Right lobe of liver (tissue), 6 donors: ENCODE measurements at regions not wholly inside any gene's neighbourhood (a gene's known extent, or its start where the extent isn't known, plus 50 kb on each side); places are given as distances from the start of the nearest gene placed in this dataset.

Experiments
- ATAC-seq, 4 donors: fragments of 200-7000 bp; cut with Tn5 transposase; one replicate each; pipeline ENCODE4 v1.9.1; 2020; ENCODE audit warnings: mild to moderate bottlenecking in 4 of 4, moderate library complexity in 4 of 4
- DNase-seq, 3 donors: peaks; one replicate each; pipeline ENCODE4 v3.0.0-alpha.2; 2020
- H3K27ac ChIP-seq, 3 donors: fragments of 200-600 bp; one replicate each; pipeline ENCODE4 v1.8.0; 2022
- H3K27me3 ChIP-seq, 2 donors: fragments of 200-600 bp; one replicate each; pipeline ENCODE4 v1.8.0; 2022
- H3K36me3 ChIP-seq, 4 donors: fragments of 200-600 bp; sonication (generic) in 1 of 4; one replicate each; pipeline versions ENCODE4 v1.5.1 to v1.8.0; 2017 to 2022; ENCODE audit warnings: control low read depth in 1 of 4
- H3K4me1 ChIP-seq, 4 donors: fragments of 200-600 bp; sonication (generic) in 1 of 4; one replicate each; pipeline versions ENCODE4 v1.5.1 to v1.8.0; 2017 to 2022; ENCODE audit warnings: control low read depth in 1 of 4
- H3K4me3 ChIP-seq, 3 donors: fragments of 200-600 bp; one replicate each; pipeline ENCODE4 v1.8.0; 2022
- H3K9me3 ChIP-seq, 4 donors: fragments of 200-600 bp; sonication (generic) in 1 of 4; one replicate each; pipeline versions ENCODE4 v1.5.1 to v1.8.0; 2017 to 2022; ENCODE audit warnings: control low read depth in 1 of 4
- POLR2A ChIP-seq: fragments of 450-650 bp; IDR thresholded peaks from one replicate; pipeline ENCODE4 v1.6.1; 2017; ENCODE audit warnings: antibody characterized with exemption, mild to moderate bottlenecking
- WGBS: methylation state at CpG from one replicate; pipeline ENCODE4 v1.1.6; 2018; ENCODE audit warnings: low coverage, low lambda C conversion rate; ENCODE audit not compliant: insufficient coverage; ENCODE audit errors: missing lambda C conversion rate; 5-methylcytosine and 5-hydroxymethylcytosine counted together
- intact Hi-C, 2 donors: fragments of 100-400 bp; cut with DNase I; formaldehyde crosslinking; loops; one replicate each; pipeline versions ENCODE4 v1.11.2 to v1.14.1; 2022
- TF ChIP-seq, protein P1 (sequence below), 4 donors: fragments of 200-600 bp in 3 of 4; fragments of 450-650 bp in 1 of 4; IDR thresholded peaks; one replicate each; pipeline versions ENCODE4 v1.5.1 to v1.8.0; 2016 to 2022; ENCODE audit warnings: antibody characterized with exemption in 4 of 4, mild to moderate bottlenecking in 2 of 4
- donor health status: DM: no; HTN: yes; CAD: no.
- donor health status: DM: no; HTN: no; CAD: no.
- donor health status: DM: no; HTN: no; CAD: no.
- donor health status: DM: no; HTN: yes; CAD: no.
- donor health status: DM: no; HTN: yes; CAD: no.

DNA sequence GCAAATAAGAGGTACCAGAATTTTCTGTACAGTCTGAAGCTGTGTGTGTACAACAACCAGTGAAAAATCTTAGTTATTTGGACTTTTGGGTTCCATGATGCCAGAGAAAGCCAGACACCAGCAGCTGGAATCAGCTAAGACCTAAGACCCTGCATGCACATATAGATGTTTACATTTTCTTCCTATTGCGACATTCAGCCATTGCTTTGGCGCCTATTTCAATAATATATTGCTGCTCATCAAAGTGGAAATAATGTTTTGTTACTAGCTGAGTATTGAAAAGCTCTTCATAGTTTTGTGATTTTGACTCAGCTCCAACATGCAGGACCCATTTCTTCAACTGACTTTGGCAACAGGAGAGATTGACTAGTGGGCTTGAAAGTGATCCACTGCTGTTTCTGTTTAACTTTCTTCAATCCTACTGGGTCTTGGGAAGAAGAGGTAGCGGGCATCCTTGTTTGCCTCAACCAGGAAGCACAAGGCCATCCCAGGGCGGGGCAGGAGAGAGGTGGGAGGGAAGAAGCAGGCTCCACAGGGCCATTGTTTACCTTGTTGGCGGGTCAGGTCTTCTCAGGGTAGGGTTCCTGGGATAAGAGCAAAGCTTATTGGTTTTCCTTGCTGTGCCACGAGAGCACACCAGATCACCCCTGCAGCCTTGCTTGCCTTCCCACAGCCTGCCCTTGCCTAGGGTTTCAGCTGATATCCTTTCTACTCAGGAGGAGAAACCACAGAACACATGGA lies 101.3 kb upstream of the ESR1 start:
- Histone ChIP-seq H3K27ac (no peak overlapping the region), H3K36me3 (no peaks in the 10 kb centered on the region), H3K4me1 (no peaks in the 10 kb centered on the region), H3K27me3 (no peaks in the 10 kb centered on the region), H3K4me3 (no peak overlapping the region), H3K9me3 (no peaks in the 10 kb centered on the region)
- WGBS, result 59% methylated on average over 3 of the region's 6 CpGs
- intact Hi-C loops, result no loop called here
- no peak for TF ChIP-seq POLR2A
- TF ChIP-seq, protein P1, sequence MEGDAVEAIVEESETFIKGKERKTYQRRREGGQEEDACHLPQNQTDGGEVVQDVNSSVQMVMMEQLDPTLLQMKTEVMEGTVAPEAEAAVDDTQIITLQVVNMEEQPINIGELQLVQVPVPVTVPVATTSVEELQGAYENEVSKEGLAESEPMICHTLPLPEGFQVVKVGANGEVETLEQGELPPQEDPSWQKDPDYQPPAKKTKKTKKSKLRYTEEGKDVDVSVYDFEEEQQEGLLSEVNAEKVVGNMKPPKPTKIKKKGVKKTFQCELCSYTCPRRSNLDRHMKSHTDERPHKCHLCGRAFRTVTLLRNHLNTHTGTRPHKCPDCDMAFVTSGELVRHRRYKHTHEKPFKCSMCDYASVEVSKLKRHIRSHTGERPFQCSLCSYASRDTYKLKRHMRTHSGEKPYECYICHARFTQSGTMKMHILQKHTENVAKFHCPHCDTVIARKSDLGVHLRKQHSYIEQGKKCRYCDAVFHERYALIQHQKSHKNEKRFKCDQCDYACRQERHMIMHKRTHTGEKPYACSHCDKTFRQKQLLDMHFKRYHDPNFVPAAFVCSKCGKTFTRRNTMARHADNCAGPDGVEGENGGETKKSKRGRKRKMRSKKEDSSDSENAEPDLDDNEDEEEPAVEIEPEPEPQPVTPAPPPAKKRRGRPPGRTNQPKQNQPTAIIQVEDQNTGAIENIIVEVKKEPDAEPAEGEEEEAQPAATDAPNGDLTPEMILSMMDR (IDR thresholded peaks at IDR 0.05), result no peak
- DNase-seq (no peak), ATAC-seq (peak in 2 of 4 donors; percentile 40 to 46)

DNA sequence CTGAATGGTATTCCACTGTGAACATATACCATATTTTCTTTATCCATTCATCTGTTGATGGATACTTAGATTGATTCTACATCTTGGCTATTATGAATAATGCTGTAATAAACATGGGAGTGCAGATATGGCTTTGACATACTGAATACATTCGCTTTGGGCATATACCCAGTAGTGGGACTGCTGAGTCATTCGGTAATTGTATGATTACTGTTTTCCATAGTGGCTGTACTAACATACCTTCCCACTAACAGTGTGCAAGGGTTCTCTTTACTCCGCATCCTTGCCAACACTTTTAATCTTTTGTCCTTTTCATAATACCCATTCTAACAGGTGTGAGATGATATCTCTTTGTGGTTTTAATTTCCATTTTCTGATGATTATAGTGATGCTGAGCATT lies 98.2 kb upstream of the ESR1 start:
- Histone ChIP-seq H3K4me1 (no peaks in the 10 kb centered on the region), H3K36me3 (no peaks in the 10 kb centered on the region), H3K4me3 (no peak overlapping the region), H3K27ac (no peak overlapping the region), H3K27me3 (no peaks in the 10 kb centered on the region), H3K9me3 (no peaks in the 10 kb centered on the region)
- WGBS, result 90% methylated on average over 3 of the region's 3 CpGs
- intact Hi-C loops, result no loop called here
- no peak for TF ChIP-seq POLR2A
- TF ChIP-seq, protein P1 (IDR thresholded peaks at IDR 0.05), result no peak
- DNase-seq, result no peak
- ATAC-seq, result no peak

DNA sequence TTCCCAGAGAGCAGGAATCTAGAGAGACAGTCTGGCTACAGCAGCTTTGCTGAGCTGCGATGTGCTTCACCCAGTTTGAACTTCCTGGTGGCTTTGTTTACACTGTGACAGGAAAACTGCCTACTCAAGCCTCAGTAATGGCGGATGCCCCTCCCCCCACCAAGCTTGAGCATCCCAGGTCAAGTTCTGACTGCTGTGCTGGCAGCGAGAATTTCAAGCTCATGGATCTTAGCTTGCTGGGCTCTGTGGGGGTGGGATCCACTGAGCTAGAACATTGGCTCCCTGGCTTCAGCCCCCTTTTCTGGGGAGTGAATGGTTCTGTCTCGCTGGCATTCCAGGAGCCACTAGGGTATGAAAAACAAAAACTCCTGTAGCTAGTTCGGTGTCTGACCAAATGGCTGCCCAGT lies 91.0 kb upstream of the ESR1 start:
- Histone ChIP-seq H3K9me3 (no peaks in the 10 kb centered on the region), H3K27ac (no peak overlapping the region), H3K36me3 (peaks cover 0 to 4% (median 0%) of the 10 kb centered on the region in 4 donors), H3K4me3 (no peak overlapping the region), H3K4me1 (peaks cover 0 to 11% (median 5%) of the 10 kb centered on the region in 4 donors), H3K27me3 (no peaks in the 10 kb centered on the region)
- TF ChIP-seq, protein P1 (IDR thresholded peaks at IDR 0.05), result no peak
- TF ChIP-seq POLR2A, result no peak
- intact Hi-C loops, result no loop called here
- ATAC-seq, result peak in 1 of 4 donors; percentile 35
- DNase-seq, result peak in 2 of 3 donors; percentile 42 to 52
- whole genome bisulfite sequencing, result 36% methylated on average over 4 of the region's 5 CpGs

DNA sequence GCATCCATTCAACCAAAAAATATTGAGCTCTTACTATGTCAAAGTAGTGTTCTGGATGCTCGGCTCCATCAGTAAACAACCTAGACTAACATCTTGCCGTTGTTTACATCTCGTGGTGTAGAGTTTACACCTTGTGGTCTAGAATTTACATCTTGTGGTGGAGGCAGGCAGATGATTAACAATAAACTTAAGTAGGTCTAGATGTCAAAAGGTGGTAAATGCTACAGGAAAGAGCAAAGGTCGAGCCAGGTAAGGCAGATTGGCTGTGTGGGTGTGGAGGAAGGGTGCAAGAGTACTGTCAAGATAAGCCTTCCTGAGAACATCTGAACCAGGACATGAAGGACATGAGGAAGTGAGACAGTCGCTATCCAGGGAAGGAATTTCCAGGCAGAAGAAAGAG lies 88.4 kb upstream of the ESR1 start:
- Histone ChIP-seq H3K27ac (no peak overlapping the region), H3K4me1 (peaks cover 0 to 15% (median 5%) of the 10 kb centered on the region in 4 donors), H3K36me3 (peaks cover 0 to 4% (median 0%) of the 10 kb centered on the region in 4 donors), H3K9me3 (no peaks in the 10 kb centered on the region), H3K27me3 (no peaks in the 10 kb centered on the region), H3K4me3 (no peak overlapping the region)
- DNase-seq (no peak), ATAC-seq (no peak)
- WGBS, result 78% methylated on average over 4 of the region's 5 CpGs
- TF ChIP-seq, protein P1 (IDR thresholded peaks at IDR 0.05), result no peak
- no peak for TF ChIP-seq POLR2A
- intact Hi-C loops, result no loop called here
